COR-L47 (cell line): ENCODE measurements at regions not wholly inside any gene's neighbourhood (a gene's known extent, or its start where the extent isn't known, plus 50 kb on each side); places are given as distances from the start of the nearest gene placed in this dataset.
A peak's percentile ranks its signal among the peaks of the same experiment; 100 is the strongest.
"Not testable (repeated sequence)": the region's sequence is repeated elsewhere in the genome, so short reads cannot be mapped to it uniquely, and the experiment has no call there.

Experiments
- DNase-seq: peaks from one replicate; lab custom pipeline; 2025; lab: John Stamatoyannopoulos, UW

- DNase-seq, result peak; percentile 50
These were observed 260.6 kb upstream of the LINC00305 start for GRCh38 chr18:64409511-64409910.

- no peak for DNase-seq
These were observed 258.7 kb upstream of the LINC00305 start for GRCh38 chr18:64407606-64408005.

GRCh38 chr18:64405161-64405560 is 256.3 kb upstream of the LINC00305 start:
- DNase-seq, result no peak

- no peak for DNase-seq
These were observed 255.1 kb upstream of the LINC00305 start for GRCh38 chr18:64403784-64404503.

GRCh38 chr18:64402636-64403035 is 253.7 kb upstream of the LINC00305 start:
- no peak for DNase-seq

GRCh38 chr18:64401268-64402060 is 252.6 kb upstream of the LINC00305 start:
- no peak for DNase-seq

- DNase-seq, result no peak
These were observed 250.7 kb upstream of the LINC00305 start for GRCh38 chr18:64399566-64399965.

GRCh38 chr18:64398320-64398719 is 249.4 kb upstream of the LINC00305 start:
- DNase-seq, result no peak

- DNase-seq, result no peak
These were observed 243.3 kb upstream of the LINC00305 start for GRCh38 chr18:64392202-64392601.

GRCh38 chr18:64384101-64384500 is 235.2 kb upstream of the LINC00305 start:
- no peak for DNase-seq

- no peak for DNase-seq
These were observed 231.2 kb upstream of the LINC00305 start for GRCh38 chr18:64380117-64380516.

GRCh38 chr18:64379662-64380061 is 230.8 kb upstream of the LINC00305 start:
- DNase-seq, result no peak

GRCh38 chr18:64377446-64377845 is 228.6 kb upstream of the LINC00305 start:
- DNase-seq, result no peak

GRCh38 chr18:64372850-64373249 is 224.0 kb upstream of the LINC00305 start:
- no peak for DNase-seq

GRCh38 chr18:64369830-64370440 is 221.0 kb upstream of the LINC00305 start:
- DNase-seq, result not testable (repeated sequence)

GRCh38 chr18:64365106-64365505 is 216.2 kb upstream of the LINC00305 start:
- DNase-seq, result no peak

- DNase-seq, result no peak
These were observed 188.8 kb upstream of the LINC00305 start for GRCh38 chr18:64337673-64338072.

- DNase-seq, result no peak
These were observed 188.1 kb upstream of the LINC00305 start for GRCh38 chr18:64337018-64337417.

GRCh38 chr18:64334748-64335147 is 185.9 kb upstream of the LINC00305 start:
- no peak for DNase-seq

- DNase-seq, result peak; percentile 39
These were observed 184.7 kb upstream of the LINC00305 start for GRCh38 chr18:64333584-64333983.

- DNase-seq, result peak; percentile 92
These were observed 183.9 kb upstream of the LINC00305 start for GRCh38 chr18:64332835-64333234.

- no peak for DNase-seq
These were observed 182.5 kb upstream of the LINC00305 start for GRCh38 chr18:64331419-64331818.

- DNase-seq, result peak; percentile 55
These were observed 182.0 kb upstream of the LINC00305 start for GRCh38 chr18:64330931-64331330.
